AG09319 (cell line): ENCODE measurements at regions not wholly inside any gene's neighbourhood (a gene's known extent, or its start where the extent isn't known, plus 50 kb on each side); places are given as distances from the start of the nearest gene placed in this dataset.

Experiments
- DNase-seq: peaks from one replicate; pipeline ENCODE4 v3.0.0-alpha.2; 2010; ENCODE audit warnings: low read depth; ENCODE audit errors: extremely low read depth
- TF ChIP-seq, protein P1 (sequence below): IDR thresholded peaks from 2 replicates; pipeline ENCODE4 v1.5.1; 2011; ENCODE audit warnings: low read depth, mild to moderate bottlenecking, inconsistent platforms, low read length, moderate library complexity

DNA sequence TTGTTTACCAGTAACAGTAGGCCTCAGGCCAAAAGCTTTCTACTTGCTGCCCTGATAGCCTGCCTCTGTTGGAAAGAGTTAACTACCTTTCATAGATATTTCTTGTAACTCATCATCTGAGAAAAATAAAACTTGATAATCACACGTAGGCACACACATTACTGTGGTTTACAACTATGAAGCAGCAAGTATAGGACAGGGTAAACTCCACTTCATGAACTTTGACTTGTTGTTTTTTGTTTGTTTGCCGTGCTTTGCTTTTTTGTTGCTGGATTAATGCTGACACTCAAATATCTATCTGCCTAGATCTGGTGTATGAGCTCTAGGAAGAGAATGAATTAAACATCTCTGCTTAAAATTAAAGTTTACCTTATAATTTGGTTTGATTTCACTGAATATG, 924.7 kb upstream of the ADGRL2 start:
- DNase-seq: no peak
- TF ChIP-seq, protein P1, sequence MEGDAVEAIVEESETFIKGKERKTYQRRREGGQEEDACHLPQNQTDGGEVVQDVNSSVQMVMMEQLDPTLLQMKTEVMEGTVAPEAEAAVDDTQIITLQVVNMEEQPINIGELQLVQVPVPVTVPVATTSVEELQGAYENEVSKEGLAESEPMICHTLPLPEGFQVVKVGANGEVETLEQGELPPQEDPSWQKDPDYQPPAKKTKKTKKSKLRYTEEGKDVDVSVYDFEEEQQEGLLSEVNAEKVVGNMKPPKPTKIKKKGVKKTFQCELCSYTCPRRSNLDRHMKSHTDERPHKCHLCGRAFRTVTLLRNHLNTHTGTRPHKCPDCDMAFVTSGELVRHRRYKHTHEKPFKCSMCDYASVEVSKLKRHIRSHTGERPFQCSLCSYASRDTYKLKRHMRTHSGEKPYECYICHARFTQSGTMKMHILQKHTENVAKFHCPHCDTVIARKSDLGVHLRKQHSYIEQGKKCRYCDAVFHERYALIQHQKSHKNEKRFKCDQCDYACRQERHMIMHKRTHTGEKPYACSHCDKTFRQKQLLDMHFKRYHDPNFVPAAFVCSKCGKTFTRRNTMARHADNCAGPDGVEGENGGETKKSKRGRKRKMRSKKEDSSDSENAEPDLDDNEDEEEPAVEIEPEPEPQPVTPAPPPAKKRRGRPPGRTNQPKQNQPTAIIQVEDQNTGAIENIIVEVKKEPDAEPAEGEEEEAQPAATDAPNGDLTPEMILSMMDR: no peak

DNA sequence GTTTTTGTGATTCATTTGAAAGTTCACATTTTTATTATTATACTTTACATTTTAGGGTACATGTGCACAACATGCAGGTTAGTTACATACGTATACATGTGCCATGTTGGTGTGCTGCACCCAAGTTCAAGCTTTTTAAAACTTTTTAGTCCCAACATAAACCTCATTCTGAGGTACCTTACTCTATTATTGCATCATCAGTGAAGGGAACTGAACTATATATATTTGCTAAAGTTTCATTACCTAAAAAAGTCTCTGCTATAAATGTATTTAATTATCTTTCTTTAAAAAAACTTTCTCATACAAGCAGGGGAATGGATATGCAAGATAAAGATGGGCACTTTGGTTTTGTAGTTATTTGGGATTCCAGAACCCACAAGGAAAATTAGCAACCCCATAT, 931.4 kb upstream of the ADGRL2 start:
- TF ChIP-seq, protein P1: no peak

GRCh38 chr1:80847904-80848303, 952.8 kb upstream of the ADGRL2 start:
- TF ChIP-seq, protein P1: no peak
- DNase-seq: no peak

More for the DNA sequence above, 931.4 kb upstream of the ADGRL2 start:
- DNase-seq: no peak

GRCh38 chr1:80846966-80847365, 953.8 kb upstream of the ADGRL2 start:
- no peak for DNase-seq
- TF ChIP-seq, protein P1: no peak

DNA sequence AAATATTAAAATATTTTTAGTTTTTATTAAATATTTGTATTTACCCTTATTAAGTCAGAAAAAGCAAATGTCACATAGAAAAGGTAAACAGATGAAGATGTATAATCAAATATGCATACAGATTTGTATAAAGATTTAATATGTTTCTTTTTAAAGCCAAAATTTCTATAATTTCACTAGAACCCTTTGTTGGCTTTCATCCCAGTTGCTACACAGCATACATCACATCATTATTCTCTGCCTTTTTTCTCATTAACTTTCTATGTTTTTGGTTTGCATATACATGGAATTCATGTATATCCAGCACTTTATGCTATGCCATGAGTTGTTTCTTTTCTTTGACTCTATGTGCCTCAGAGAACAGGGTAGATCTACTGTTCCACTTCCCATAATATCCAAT, 957.9 kb upstream of the ADGRL2 start:
- DNase-seq: no peak
- TF ChIP-seq, protein P1: no peak

GRCh38 chr1:80841261-80841660, 959.5 kb upstream of the ADGRL2 start:
- TF ChIP-seq, protein P1: no peak
- DNase-seq: no peak

DNA sequence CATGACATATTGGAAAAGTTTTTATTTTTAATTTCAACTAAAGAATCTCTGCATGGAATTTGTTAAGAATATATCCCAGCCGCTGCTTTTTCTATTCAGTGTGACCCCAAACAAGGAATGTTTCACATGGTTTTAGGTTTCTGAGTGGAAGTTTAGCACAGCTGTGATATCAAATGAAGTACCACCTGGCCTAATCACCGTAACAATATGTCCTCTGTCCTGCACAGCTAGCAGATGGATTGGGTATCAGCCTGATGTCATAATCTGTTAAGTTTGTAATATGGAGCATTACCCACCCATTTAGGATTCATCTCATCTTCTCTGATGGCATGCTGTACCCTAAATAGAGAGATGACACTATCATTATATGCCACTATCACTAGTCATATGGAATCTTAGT, 963.7 kb upstream of the ADGRL2 start:
- TF ChIP-seq, protein P1: no peak
- no peak for DNase-seq
